Eye (tissue), 1 donor: ENCODE measurements at regions not wholly inside any gene's neighbourhood (a gene's known extent, or its start where the extent isn't known, plus 50 kb on each side); places are given as distances from the start of the nearest gene placed in this dataset.

ENCODE experiments used
- DNase-seq: peaks from one replicate; pipeline ENCODE4 v3.0.0-alpha.2; 2015

- DNase-seq: no peak
These were observed 70.3 kb upstream of the ASTN2 start for GRCh38 chr9:117485176-117485575.

- DNase-seq: no peak
These were observed 65.9 kb upstream of the ASTN2 start for GRCh38 chr9:117480729-117481128.

GRCh38 chr9:117480253-117480652 lies 65.4 kb upstream of the ASTN2 start:
- DNase-seq: no peak

GRCh38 chr9:117473293-117473692 lies 58.4 kb upstream of the ASTN2 start:
- DNase-seq: no peak

GRCh38 chr9:117470902-117471301 lies 56.0 kb upstream of the ASTN2 start:
- no peak for DNase-seq

GRCh38 chr9:117470455-117470854 lies 55.6 kb upstream of the ASTN2 start:
- no peak for DNase-seq

- no peak for DNase-seq
These were observed 51.3 kb upstream of the ASTN2 start for GRCh38 chr9:117466111-117466510.

- DNase-seq: no peak
These were observed 50.8 kb upstream of the ASTN2 start for GRCh38 chr9:117465706-117466105.

GRCh38 chr9:117464941-117465616 lies 50.2 kb upstream of the ASTN2 start:
- DNase-seq: no peak
